GM18517 (cell line): ENCODE measurements at regions not wholly inside any gene's neighbourhood (a gene's known extent, or its start where the extent isn't known, plus 50 kb on each side); places are given as distances from the start of the nearest gene placed in this dataset.
"Not testable (repeated sequence)": the region's sequence is repeated elsewhere in the genome, so short reads cannot be mapped to it uniquely, and the experiment has no call there.

Experiments used
- ATAC-seq: cut with Tn5 transposase; IDR thresholded peaks from one replicate; pipeline ENCODE4 v1.9.1; 2021; ENCODE audit warnings: mild to moderate bottlenecking, moderate library complexity; ENCODE audit not compliant: unreplicated experiment

DNA sequence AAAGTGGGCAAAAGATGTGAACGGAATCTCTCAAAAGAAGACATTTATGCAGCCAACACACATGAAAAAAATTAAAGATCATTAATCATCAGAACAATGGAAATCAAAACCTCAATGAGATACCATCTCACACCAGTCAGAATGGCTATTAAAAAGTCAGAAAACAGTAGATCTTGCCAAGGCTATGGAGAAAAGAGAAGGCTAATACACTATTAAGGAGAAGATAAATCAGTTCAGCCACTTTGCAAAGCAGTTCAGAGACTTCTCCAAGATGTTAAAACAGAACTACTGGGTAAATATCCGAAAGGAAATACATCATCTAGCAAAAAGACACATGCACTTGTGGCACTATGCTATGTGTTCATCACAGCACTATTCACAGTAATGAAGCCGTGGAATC, 388.2 kb upstream of the LUZP2 start:
- ATAC-seq: no peak

DNA sequence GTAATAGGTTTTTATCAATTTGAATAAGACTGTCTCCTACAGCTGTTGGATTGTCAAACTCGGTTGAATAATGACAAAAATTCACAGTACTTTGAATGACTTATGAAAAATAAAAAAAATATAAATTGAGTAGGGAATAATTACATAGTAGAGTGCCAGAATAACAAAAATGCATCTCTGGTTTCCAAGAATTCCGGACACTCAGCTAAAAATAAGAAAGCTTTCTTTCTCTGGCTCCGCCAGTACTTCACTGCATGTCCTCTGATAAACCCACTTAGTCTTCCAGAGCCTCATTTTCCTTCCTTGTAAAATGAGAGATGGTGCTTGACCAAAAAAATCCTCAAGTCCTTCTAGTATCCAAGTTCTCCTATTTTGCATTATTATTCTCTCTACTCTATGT, 374.6 kb upstream of the LUZP2 start:
- no peak for ATAC-seq

GRCh38 chr11:24124876-24125275, 372.0 kb upstream of the LUZP2 start:
- ATAC-seq: no peak

- no peak for ATAC-seq
Measured at GRCh38 chr11:24131698-24132097, 365.2 kb upstream of the LUZP2 start.

GRCh38 chr11:24132471-24132870, 364.4 kb upstream of the LUZP2 start:
- ATAC-seq: no peak

DNA sequence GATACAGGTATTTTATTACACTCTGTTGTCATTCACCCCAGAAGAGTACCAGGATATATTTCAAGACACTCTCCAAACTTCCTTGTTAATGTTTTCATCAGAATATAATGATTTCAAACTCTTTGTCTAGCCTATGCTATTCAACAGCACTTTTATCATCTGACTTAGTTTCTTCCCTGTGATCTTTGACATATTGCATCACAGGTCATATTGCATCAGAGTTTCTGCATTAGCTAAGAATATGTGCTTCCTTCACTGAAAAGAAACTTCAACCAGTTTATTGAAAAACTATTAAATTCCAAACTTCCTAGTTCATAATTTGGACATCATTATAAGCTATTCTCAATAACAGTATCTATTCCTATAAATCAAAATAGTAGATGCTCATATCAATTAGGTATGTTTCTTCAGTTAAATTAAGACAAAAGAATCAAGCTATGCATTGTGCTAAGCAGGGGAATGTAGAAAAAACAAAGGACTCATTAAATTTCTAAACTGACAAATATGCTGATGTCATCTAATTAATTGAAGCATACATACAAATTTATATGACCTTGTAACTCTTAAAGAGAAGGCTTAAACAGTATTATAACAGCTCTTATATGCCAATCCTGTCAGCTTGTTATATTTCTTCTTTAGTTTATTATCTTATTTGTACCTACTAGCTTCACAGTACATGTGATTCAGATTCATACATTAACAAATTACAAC, 361.8 kb upstream of the LUZP2 start:
- ATAC-seq: no peak

- no peak for ATAC-seq
Measured at GRCh38 chr11:24142062-24142461, 354.8 kb upstream of the LUZP2 start.

GRCh38 chr11:24145411-24145810, 351.4 kb upstream of the LUZP2 start:
- ATAC-seq: no peak

GRCh38 chr11:24153337-24153736, 343.5 kb upstream of the LUZP2 start:
- ATAC-seq: no peak

DNA sequence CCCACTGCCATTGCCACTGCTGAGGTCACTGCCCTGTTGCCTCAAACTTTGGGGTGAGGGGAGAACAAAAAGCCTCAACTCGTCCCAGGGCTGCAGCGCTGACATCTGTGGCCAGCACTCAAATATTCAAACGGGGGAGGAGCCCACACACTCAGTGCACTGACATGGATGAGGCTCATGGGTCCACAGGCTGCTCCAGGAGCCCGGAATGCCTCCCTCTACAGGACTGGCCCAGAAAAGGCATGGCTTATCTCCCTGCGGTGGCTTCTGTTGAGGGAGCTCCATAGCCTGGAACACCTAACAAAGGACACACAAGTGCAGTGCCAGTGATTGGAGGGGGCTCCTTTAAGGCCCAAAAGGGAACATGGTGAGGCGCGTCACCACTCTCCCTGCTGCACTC, 341.1 kb upstream of the LUZP2 start:
- ATAC-seq: no peak

DNA sequence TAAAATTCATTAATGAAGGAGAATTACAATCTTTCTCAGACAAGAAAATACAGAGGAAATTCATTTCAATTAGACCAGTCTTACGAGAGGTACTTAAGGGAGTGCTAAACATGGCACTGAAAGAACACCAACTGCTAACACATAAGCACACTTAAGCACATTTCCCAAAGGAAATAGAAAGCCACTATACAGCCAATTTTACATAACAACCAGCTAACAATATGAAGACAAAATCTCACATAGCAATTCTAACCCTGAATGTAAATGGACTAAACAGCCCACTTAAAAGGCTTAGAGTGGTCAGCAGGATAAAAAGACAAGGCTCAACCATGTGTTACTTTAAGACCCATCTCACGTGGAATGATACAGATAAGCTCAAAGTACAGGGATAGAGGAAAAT, 339.5 kb upstream of the LUZP2 start:
- ATAC-seq: no peak

- ATAC-seq: no peak
Measured at GRCh38 chr11:24161587-24161986, 335.3 kb upstream of the LUZP2 start.

DNA sequence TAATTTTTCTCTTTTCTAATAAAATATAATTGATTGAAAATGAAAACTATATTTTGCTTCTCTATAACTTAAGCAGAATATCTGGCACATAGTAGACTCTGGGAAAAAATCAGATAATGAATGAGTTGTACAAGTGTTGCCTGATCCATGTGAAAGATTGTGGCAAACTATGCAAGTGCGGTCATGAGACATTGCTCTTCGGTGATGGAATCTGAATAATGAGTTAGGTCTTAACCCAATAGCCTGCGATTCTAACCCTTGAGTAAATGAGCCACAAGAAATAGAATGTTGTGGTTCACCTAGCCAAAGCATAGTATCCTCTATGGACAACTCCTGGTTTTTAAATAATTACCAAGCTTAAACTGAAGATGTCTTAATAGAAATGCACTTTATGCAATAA, 333.7 kb upstream of the LUZP2 start:
- ATAC-seq: no peak

DNA sequence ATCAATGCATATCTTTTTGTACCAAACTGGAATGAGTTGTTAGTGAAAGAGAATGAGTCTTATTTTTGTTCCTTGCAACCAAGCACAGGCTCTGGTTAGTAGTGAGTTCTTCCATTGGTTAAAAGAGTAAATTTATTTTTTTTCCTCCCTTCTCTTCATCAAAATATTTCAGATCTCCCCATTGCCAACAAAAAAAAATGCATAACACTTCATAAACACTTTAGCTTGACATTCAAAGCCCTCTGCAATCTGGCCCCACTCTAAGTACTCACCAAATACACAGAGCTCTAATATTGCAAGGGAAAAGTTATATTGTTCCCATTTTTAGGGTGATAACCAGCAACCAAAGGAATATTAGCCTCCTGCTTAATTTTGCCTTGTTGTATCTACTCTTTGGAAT, 333.0 kb upstream of the LUZP2 start:
- no peak for ATAC-seq

DNA sequence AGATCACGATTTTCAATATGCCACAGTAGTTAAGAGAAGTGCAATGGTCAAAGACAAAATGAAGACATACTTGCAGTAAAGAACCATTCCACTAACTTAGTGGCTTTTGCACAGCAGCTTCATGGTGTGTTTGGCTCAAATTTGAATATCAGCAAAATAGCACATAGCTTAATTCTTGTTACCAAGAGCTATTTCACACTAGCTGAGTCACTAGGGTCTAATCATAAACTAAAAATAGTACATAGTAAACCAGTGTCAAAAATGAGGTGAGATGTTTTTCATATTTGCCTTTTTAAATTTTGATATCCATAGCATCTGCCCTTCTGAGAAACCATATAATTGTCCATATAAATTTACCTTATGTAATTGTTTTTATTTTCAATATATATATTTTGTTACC, 325.0 kb upstream of the LUZP2 start:
- ATAC-seq: no peak

GRCh38 chr11:24181395-24182047, 315.3 kb upstream of the LUZP2 start:
- no peak for ATAC-seq

GRCh38 chr11:24185535-24185934, 311.3 kb upstream of the LUZP2 start:
- ATAC-seq: not testable (repeated sequence)

GRCh38 chr11:24196733-24197132, 300.1 kb upstream of the LUZP2 start:
- ATAC-seq: no peak

GRCh38 chr11:24198481-24198880, 298.4 kb upstream of the LUZP2 start:
- no peak for ATAC-seq

GRCh38 chr11:24199461-24199860, 297.4 kb upstream of the LUZP2 start:
- no peak for ATAC-seq

DNA sequence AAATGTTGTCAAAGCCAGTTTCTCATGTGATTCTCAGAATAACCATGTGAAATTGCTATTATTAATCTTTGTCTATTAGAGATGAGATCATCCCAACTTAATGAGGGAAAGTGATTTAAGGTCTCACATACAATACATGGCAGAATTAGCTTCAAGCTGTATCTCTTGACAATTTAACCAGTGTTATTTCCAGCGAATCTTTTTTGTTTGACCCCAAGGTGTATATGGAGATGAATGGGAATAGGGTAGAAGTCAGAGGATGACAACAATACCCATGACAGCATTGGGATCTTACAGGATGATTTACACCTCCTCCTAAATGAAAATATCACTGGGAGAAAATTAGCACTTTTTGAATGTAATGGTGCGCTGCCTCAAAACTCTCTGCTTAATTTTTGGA, 290.8 kb upstream of the LUZP2 start:
- no peak for ATAC-seq

GRCh38 chr11:24206511-24206910, 290.3 kb upstream of the LUZP2 start:
- ATAC-seq: no peak

- ATAC-seq: no peak
Measured at GRCh38 chr11:24216488-24216887, 280.4 kb upstream of the LUZP2 start.
